GM19035 (cell line): ENCODE measurements at regions not wholly inside any gene's neighbourhood (a gene's known extent, or its start where the extent isn't known, plus 50 kb on each side); places are given as distances from the start of the nearest gene placed in this dataset.
A peak's percentile ranks its signal among the peaks of the same experiment; 100 is the strongest.

Source experiments
- ATAC-seq: cut with Tn5 transposase; IDR thresholded peaks from one replicate; pipeline ENCODE4 v1.9.1; 2021; ENCODE audit not compliant: unreplicated experiment

DNA sequence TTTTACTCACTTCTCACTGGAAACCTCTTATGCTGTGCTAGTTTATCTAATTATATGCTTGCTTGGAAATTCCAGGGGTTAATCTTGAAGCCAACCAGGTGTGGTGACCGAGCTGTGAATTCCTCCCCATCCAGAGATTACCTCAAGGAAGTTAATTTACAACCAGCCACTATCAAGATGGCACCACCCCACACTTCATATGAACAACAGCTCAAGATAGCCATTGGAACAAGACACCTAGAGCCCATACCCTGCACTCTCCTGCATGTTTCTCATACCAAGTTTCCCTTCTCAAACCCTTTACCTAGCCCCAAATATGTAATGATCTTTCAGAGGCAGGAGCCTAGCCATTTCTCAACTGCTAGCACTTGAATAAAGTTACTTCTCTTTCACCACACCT is 2156.9 kb upstream of the C9orf72 start:
- ATAC-seq = no peak

GRCh38 chr9:29740518-29740917 is 2167.2 kb upstream of the C9orf72 start:
- ATAC-seq = no peak

DNA sequence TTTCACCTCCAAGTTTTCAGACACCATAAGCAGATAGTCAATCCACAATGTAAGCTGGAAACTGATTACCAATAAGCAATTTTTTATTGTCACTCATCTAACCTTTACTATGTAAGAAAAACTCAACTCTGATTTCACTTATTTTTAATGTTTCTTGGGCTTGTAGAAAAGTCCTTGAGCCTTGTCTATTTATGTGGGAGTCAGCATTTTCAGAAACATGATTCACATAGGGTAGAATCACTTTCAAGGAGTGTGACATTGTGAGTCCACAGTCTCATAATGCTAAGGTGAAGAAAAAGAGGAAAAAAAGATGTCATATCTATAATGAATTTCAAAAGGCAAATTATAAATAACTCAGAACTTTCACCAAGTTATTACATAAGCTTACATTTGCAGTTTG is 2167.9 kb upstream of the C9orf72 start:
- ATAC-seq = no peak

DNA sequence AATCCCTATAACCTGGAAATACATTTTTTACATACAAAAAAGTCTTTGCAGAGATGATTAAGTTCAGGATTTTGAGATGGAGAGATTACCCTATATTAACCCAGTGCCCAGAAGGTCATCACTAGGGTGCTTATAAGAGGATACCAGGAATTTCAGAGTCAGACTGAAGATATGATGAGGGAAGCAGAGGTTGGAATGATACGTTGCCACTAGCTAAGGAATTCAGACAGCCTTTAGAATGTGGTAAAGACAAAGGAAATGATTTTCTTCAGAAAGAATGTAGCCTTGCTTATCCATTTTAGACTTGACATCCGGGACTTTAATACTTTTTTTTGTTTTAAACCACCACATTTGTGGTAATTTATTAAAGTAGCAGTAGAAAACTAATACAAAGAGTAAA is 2176.8 kb upstream of the C9orf72 start:
- no peak for ATAC-seq

- no peak for ATAC-seq
Observed at GRCh38 chr9:29751226-29751625, 2177.9 kb upstream of the C9orf72 start.

DNA sequence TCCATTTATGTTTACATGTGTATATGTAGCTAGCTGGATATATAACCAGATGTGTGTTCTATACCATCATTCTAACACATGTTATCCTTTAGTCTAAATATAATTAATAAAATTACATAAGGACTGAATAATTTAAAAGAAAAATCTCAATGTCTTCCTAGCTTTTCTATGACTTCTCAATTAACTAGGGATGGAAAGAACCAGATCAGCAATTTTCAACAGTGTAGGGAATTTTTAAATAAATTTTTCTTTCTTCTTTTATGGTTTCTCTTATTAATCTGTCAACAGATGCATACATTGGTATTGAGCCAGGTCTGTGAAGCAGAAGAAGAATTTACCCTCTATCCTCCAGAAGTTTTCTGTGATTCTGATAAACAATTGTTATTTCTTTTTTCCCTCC is 2180.4 kb upstream of the C9orf72 start:
- ATAC-seq = no peak

- no peak for ATAC-seq
Observed at GRCh38 chr9:29769019-29769418, 2195.7 kb upstream of the C9orf72 start.

- ATAC-seq = peak; percentile 78
Observed at GRCh38 chr9:29773676-29774075, 2200.4 kb upstream of the C9orf72 start.

- no peak for ATAC-seq
Observed at GRCh38 chr9:29775491-29775890, 2202.2 kb upstream of the C9orf72 start.

DNA sequence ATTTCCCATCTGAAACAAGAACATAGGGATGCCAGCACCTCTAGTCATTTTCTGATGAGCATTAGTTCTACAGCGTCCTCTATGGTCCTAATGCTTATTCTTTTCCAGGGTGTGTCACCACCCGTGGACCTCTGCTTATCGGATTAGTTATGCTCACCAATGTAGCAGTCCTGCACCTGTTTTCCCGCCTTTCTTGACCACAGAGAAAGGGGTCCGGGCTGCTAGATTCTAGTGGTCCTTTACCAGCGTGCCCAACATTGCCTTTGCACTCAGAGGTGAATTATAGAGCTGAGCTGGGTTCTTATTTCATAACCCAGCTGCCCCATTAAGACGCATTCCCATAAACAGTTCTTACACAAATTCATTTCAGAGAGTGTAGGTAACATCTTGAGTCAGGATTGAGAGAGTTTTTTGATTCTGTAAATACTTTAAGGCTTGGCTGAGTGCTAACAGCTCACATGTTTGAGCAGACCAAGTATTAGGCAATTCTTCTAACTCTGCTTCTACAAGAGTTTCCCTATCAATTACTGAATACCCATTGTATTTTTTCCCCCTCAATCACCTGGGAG is 2205.1 kb upstream of the C9orf72 start:
- no peak for ATAC-seq

DNA sequence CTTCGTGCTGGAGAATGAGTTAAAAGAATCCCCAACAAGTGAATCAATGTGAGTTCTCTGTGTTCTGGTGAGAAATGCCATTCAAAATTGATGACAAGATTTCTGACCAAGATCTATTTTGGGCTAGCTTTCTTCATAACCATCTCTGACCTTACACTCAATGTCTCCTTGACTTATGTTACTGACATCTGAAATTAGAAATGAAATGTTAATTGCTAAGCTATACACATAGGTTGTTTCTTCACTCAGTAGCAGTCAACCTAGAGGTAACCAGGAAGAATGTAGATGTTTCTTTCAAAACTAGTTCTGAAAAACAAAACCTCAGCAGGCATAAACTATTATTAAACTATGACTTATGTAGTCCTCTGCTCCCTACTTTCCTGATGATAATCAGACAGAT is 2220.7 kb upstream of the C9orf72 start:
- no peak for ATAC-seq

- ATAC-seq = peak; percentile 96
Observed at GRCh38 chr9:29796291-29796952, 2223.1 kb upstream of the C9orf72 start.

DNA sequence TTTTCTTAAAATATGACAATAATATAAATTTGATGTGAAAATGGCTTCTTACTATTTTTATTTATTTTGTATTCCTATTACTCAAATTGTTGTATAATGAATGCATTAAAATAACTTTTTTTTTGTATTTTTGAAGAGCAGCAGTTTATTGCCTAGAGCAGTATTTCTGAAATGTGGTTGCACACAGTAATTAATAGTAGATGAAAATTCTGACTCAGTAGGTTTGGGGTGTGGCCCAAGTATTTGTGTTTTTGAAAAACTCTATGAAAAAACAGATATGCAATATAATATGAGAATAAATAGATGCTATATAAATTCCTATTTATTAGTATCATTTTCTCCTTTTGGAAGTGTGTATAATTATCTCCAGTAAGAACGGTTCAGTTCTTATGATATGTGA is 2225.3 kb upstream of the C9orf72 start:
- no peak for ATAC-seq

GRCh38 chr9:29799227-29799626 is 2225.9 kb upstream of the C9orf72 start:
- no peak for ATAC-seq

GRCh38 chr9:29800821-29801220 is 2227.5 kb upstream of the C9orf72 start:
- ATAC-seq = no peak

DNA sequence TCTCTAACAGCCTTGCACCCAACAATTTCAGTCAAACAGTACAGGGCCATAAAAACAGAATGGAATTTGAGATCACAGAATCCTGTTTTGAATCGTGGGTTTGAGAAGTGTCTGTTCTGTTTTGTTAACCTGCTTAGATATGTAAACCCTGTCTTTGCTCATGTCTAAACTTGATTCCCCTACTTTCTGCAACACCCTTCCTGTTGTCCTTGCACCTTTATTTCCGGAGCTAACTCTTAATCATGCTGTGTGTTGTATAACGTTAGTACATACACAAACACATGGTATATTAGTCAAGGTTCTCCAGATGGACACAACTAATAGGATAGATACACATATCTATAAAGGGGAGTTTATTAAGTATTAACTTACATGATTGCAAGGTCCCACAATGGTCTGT is 2229.2 kb upstream of the C9orf72 start:
- no peak for ATAC-seq

GRCh38 chr9:29806937-29807618 is 2233.8 kb upstream of the C9orf72 start:
- ATAC-seq = no peak

DNA sequence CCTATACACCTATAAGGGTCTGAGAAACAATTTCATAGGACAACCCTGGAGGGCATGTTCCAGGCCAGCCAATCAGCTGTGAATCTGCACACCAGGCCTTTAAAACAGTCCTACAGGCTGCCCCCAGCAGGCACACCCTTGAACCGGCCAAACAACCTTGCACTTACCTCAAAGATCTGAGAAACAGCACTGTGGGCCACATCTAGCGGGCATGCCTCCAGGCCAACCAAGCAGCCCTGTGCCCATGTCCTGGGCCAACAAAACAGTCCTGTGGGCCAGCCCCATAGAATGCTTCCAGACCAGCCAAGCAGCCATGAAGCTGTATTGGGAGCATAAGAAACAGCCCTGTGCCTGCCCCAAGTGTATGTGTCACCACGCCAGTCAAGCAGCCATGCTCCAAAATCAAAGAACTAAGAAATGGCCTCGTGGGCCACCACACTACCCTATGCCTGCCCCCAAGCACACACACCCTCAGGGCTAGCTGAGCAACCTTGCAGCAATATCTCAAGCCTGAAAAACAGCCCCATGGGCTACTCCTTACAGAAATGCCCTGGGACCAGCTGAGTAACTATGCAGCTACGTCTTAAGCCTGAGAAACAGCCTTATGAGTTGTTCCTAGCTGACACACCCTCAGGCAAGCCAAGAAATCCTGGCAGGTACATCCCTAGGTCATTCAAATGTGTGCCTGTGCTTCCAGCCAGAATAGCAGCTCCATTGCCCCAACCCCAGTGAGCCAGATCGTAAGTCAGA is 2243.8 kb upstream of the C9orf72 start:
- ATAC-seq = no peak

- no peak for ATAC-seq
Observed at GRCh38 chr9:29822458-29822857, 2249.2 kb upstream of the C9orf72 start.

GRCh38 chr9:29826421-29826820 is 2253.1 kb upstream of the C9orf72 start:
- ATAC-seq = no peak

- no peak for ATAC-seq
Observed at GRCh38 chr9:29830821-29831220, 2257.5 kb upstream of the C9orf72 start.

DNA sequence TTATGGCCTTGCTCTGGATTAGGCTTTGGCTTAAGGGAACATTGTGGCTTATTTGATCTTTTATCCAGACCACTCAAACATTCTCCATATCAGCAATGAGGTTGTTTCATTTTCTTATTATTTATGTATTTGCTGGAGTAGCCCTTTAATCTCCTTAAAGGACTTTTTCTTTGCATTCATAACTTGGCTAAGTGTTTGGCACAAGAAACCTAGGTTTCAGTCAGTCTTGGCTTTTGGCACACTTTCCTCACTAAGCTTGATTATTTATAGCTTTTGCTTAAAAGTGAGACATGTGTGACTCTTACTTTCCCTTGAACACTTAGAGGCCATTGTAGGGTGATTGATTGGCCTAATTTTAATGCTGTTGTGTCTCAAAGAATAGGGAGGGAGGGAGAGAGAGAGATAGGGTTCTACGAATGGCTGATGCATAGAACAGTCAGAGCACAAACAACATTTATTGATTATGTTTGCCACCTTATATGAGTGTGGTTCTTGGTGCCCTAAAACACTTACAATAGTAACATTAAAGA is 2265.3 kb upstream of the C9orf72 start:
- no peak for ATAC-seq
